ENCODE measurements at regions not wholly inside any gene's neighbourhood (a gene's known extent, or its start where the extent isn't known, plus 50 kb on each side); places are given as distances from the start of the nearest gene placed in this dataset.

- TF ChIP-seq POLR2AphosphoS5 (IDR thresholded peaks at IDR 0.05; ENCODE audit: low read depth, low read length) (no peak), USF2 (IDR thresholded peaks at IDR 0.05; ENCODE audit: low read length) (no peak), TCF12 (IDR thresholded peaks at IDR 0.05; ENCODE audit: low read depth, low read length) (no peak), SRF (IDR thresholded peaks at IDR 0.05; ENCODE audit: low read depth, low read length) (no peak), EZH2 (IDR thresholded peaks at IDR 0.05; ENCODE audit: low read depth, low read length, severe bottlenecking) (no peak), EGR1 (IDR thresholded peaks at IDR 0.05; ENCODE audit: borderline replicate concordance, low read depth, low read length) (no peak)
Observed at GRCh38 chr7:115410972-115411686, 489.2 kb downstream of the MDFIC start (continued).
